ENCODE measurements at regions not wholly inside any gene's neighbourhood (a gene's known extent, or its start where the extent isn't known, plus 50 kb on each side); places are given as distances from the start of the nearest gene placed in this dataset.

DNA sequence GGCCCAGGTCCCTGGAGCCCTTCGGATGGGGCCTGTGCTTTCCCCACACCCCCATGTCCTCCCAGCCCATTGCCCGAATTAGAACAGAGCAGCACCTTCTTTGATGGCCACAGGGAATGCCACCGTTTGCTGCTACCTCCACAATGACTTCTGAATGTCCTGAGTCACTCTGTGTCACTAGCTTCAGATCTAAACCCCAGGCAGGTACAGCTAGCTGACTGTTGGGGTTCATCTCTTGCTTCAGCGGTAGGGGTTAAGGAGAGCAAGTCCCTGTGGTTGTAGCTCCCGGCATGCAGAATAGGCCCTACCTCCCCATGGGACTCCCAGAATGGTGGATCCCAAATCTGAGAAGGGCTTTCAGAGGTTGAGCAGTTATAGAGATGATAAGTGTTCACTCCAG lies 291.1 kb upstream of the POU3F1 start:
- Histone ChIP-seq H3K36me3 (ENCODE audit: low read length) (no peaks in the 10 kb centered on the region), H3K9me2 (replicated peaks; ENCODE audit: insufficient read depth, low read length) (no peaks in the 10 kb centered on the region), H3K9ac (ENCODE audit: low read length) (no peak overlapping the region), H3K4me2 (ENCODE audit: low read depth, low read length, poor library complexity, severe bottlenecking) (no peak overlapping the region), H3K9me3 (ENCODE audit: insufficient read depth, low read length) (no peaks in the 10 kb centered on the region), H3F3A (ENCODE audit: insufficient read depth) (no peaks in the 10 kb centered on the region), H3K27me3 (ENCODE audit: low read length) (no peaks in the 10 kb centered on the region), H3K27ac (ENCODE audit: low read depth, low read length) (no peak overlapping the region), H2AFZ (ENCODE audit: low read depth, low read length, severe bottlenecking) (no peak overlapping the region), H3K4me3 (ENCODE audit: insufficient read depth, low read length, poor library complexity, severe bottlenecking) (no peak overlapping the region), H3K79me2 (ENCODE audit: insufficient read depth, low read length) (no peaks in the 10 kb centered on the region), H4K20me1 (ENCODE audit: low read depth, low read length) (no peaks in the 10 kb centered on the region)
- TF ChIP-seq, protein P1, sequence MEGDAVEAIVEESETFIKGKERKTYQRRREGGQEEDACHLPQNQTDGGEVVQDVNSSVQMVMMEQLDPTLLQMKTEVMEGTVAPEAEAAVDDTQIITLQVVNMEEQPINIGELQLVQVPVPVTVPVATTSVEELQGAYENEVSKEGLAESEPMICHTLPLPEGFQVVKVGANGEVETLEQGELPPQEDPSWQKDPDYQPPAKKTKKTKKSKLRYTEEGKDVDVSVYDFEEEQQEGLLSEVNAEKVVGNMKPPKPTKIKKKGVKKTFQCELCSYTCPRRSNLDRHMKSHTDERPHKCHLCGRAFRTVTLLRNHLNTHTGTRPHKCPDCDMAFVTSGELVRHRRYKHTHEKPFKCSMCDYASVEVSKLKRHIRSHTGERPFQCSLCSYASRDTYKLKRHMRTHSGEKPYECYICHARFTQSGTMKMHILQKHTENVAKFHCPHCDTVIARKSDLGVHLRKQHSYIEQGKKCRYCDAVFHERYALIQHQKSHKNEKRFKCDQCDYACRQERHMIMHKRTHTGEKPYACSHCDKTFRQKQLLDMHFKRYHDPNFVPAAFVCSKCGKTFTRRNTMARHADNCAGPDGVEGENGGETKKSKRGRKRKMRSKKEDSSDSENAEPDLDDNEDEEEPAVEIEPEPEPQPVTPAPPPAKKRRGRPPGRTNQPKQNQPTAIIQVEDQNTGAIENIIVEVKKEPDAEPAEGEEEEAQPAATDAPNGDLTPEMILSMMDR (IDR thresholded peaks at IDR 0.05; ENCODE audit: insufficient read depth, low read length, poor library complexity, severe bottlenecking), result no peak
- TF ChIP-seq EZH2phosphoT487 (conservative IDR thresholded peaks at IDR 0.05; ENCODE audit: low read length), result no peak

DNA sequence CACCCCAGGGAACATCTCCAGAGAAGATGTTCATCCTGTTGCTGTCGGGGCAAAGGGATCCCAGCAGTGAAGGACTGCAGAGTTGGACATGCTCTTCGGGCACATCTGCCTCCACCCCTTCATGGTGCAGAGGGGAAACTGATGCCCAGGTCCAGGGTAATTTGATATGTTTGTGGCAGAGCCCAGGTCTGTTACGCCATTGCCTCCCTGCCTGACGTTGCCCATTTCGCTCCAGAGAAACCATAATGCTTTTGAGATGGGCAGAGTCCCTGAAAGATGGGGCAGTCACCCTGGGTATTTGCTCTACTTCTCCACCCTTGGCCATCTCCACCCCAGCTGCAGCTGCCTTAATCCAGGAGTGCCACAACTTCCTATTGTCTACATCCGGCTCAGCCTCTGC lies 290.4 kb upstream of the POU3F1 start:
- H4K20me1 ChIP-seq (ENCODE audit: low read depth, low read length), result no peaks in the 10 kb centered on the region
- H3F3A ChIP-seq (ENCODE audit: insufficient read depth), result no peaks in the 10 kb centered on the region
- no peak overlapping the region for H3K9ac ChIP-seq (ENCODE audit: low read length)
- H3K9me3 ChIP-seq (ENCODE audit: insufficient read depth, low read length), result no peaks in the 10 kb centered on the region
- H3K4me2 ChIP-seq (ENCODE audit: low read depth, low read length, poor library complexity, severe bottlenecking), result no peak overlapping the region
- no peaks in the 10 kb centered on the region for H3K79me2 ChIP-seq (ENCODE audit: insufficient read depth, low read length)
- H3K27me3 ChIP-seq (ENCODE audit: low read length), result no peaks in the 10 kb centered on the region
- no peak for TF ChIP-seq EZH2phosphoT487 (conservative IDR thresholded peaks at IDR 0.05; ENCODE audit: low read length)
- TF ChIP-seq, protein P1 (IDR thresholded peaks at IDR 0.05; ENCODE audit: insufficient read depth, low read length, poor library complexity, severe bottlenecking), result no peak
- no peaks in the 10 kb centered on the region for H3K36me3 ChIP-seq (ENCODE audit: low read length)
- H3K27ac ChIP-seq (ENCODE audit: low read depth, low read length), result no peak overlapping the region
- no peaks in the 10 kb centered on the region for H3K9me2 ChIP-seq (replicated peaks; ENCODE audit: insufficient read depth, low read length)
- no peak overlapping the region for H3K4me3 ChIP-seq (ENCODE audit: insufficient read depth, low read length, poor library complexity, severe bottlenecking)
- H2AFZ ChIP-seq (ENCODE audit: low read depth, low read length, severe bottlenecking), result no peak overlapping the region

DNA sequence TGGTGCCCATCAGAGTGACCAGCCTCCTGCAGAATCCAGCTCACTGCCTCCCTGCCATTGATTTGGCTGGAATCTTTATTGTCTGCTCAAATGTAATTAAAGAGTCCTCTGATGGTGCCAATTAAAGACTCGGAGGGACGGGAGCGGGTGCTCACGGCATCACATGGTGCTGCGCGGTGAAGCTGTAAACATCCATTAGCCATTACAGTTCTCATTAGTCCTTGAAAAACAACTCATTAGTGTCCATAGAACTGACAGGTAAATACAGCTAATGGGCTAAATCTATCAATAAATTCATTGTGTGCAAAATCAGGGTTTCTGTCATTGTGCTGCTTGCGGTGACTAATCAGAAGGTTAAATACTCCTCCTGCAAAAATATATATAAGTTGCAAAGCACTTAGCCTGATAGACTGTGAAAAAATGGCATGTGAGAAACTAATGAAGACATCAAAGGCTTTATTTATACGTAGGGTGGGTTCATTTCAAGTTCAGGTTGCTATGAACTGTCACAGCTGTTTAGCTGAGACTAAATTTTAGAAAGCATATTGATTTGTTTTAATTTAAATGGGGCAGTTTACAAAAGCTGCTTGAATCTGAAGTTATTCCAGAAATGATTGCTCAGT lies 289.8 kb upstream of the POU3F1 start:
- H2AFZ ChIP-seq (ENCODE audit: low read depth, low read length, severe bottlenecking), result no peak overlapping the region
- no peak overlapping the region for H3K9ac ChIP-seq (ENCODE audit: low read length)
- H3K4me2 ChIP-seq (ENCODE audit: low read depth, low read length, poor library complexity, severe bottlenecking), result no peak overlapping the region
- TF ChIP-seq, protein P1 (IDR thresholded peaks at IDR 0.05; ENCODE audit: insufficient read depth, low read length, poor library complexity, severe bottlenecking), result no peak
- no peak for TF ChIP-seq EZH2phosphoT487 (conservative IDR thresholded peaks at IDR 0.05; ENCODE audit: low read length)
- no peaks in the 10 kb centered on the region for H3K36me3 ChIP-seq (ENCODE audit: low read length)
- H3F3A ChIP-seq (ENCODE audit: insufficient read depth), result no peaks in the 10 kb centered on the region
- no peaks in the 10 kb centered on the region for H3K27me3 ChIP-seq (ENCODE audit: low read length)
- no peaks in the 10 kb centered on the region for H3K9me3 ChIP-seq (ENCODE audit: insufficient read depth, low read length)
- no peaks in the 10 kb centered on the region for H3K79me2 ChIP-seq (ENCODE audit: insufficient read depth, low read length)
- no peaks in the 10 kb centered on the region for H4K20me1 ChIP-seq (ENCODE audit: low read depth, low read length)
- H3K27ac ChIP-seq (ENCODE audit: low read depth, low read length), result no peak overlapping the region
- no peaks in the 10 kb centered on the region for H3K9me2 ChIP-seq (replicated peaks; ENCODE audit: insufficient read depth, low read length)
- H3K4me3 ChIP-seq (ENCODE audit: insufficient read depth, low read length, poor library complexity, severe bottlenecking), result no peak overlapping the region
